ENCODE measurements at regions not wholly inside any gene's neighbourhood (a gene's known extent, or its start where the extent isn't known, plus 50 kb on each side); places are given as distances from the start of the nearest gene placed in this dataset.

DNA sequence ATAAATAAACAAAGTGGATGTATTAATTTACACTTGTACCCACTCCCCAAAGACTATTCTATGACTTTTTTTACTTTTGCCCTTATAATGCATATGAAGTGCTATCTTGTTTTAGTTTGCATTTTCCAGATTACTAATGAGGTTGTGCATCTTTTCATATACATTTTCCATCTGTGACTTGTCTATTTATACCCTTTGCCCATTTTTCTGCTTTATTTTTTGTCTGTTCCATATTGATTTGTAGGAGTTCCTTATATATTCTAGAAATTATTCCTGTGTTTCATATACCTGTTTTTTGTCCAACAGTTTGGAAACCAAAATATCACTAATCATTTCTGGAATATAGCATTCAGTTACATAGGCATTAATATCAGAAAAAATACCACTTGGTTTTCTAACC, 54.0 kb upstream of the SLC30A5 start:
- TF ChIP-seq TAF1 (IDR thresholded peaks at IDR 0.05; ENCODE audit: borderline replicate concordance, insufficient read depth, low read length) (no peak), FOXP2 (optimal IDR thresholded peaks at IDR 0.05; ENCODE audit: borderline replicate concordance, extremely low read depth, extremely low read length, insufficient read depth) (no peak), SIN3A (IDR thresholded peaks at IDR 0.05; ENCODE audit: borderline replicate concordance, insufficient read depth, low read length) (no peak), POLR2AphosphoS5 (IDR thresholded peaks at IDR 0.05; ENCODE audit: low read depth, low read length) (no peak)
- TF ChIP-seq, protein P1, sequence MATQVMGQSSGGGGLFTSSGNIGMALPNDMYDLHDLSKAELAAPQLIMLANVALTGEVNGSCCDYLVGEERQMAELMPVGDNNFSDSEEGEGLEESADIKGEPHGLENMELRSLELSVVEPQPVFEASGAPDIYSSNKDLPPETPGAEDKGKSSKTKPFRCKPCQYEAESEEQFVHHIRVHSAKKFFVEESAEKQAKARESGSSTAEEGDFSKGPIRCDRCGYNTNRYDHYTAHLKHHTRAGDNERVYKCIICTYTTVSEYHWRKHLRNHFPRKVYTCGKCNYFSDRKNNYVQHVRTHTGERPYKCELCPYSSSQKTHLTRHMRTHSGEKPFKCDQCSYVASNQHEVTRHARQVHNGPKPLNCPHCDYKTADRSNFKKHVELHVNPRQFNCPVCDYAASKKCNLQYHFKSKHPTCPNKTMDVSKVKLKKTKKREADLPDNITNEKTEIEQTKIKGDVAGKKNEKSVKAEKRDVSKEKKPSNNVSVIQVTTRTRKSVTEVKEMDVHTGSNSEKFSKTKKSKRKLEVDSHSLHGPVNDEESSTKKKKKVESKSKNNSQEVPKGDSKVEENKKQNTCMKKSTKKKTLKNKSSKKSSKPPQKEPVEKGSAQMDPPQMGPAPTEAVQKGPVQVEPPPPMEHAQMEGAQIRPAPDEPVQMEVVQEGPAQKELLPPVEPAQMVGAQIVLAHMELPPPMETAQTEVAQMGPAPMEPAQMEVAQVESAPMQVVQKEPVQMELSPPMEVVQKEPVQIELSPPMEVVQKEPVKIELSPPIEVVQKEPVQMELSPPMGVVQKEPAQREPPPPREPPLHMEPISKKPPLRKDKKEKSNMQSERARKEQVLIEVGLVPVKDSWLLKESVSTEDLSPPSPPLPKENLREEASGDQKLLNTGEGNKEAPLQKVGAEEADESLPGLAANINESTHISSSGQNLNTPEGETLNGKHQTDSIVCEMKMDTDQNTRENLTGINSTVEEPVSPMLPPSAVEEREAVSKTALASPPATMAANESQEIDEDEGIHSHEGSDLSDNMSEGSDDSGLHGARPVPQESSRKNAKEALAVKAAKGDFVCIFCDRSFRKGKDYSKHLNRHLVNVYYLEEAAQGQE (IDR thresholded peaks at IDR 0.05; ENCODE audit: insufficient read depth in 1 of 2, low read depth in 2 of 2, low read length in 2 of 2): no peak

- TF ChIP-seq SIN3A (IDR thresholded peaks at IDR 0.05; ENCODE audit: borderline replicate concordance, insufficient read depth, low read length): no peak
- TF ChIP-seq TAF1 (IDR thresholded peaks at IDR 0.05; ENCODE audit: borderline replicate concordance, insufficient read depth, low read length): no peak
- TF ChIP-seq, protein P1 (IDR thresholded peaks at IDR 0.05; ENCODE audit: insufficient read depth in 1 of 2, low read depth in 2 of 2, low read length in 2 of 2): no peak
Observed at GRCh38 chr5:69042500-69042899, 51.3 kb upstream of the SLC30A5 start.

- TF ChIP-seq TAF1 (IDR thresholded peaks at IDR 0.05; ENCODE audit: borderline replicate concordance, insufficient read depth, low read length) (no peak), POLR2AphosphoS5 (IDR thresholded peaks at IDR 0.05; ENCODE audit: low read depth, low read length) (no peak), SIN3A (IDR thresholded peaks at IDR 0.05; ENCODE audit: borderline replicate concordance, insufficient read depth, low read length) (no peak), FOXP2 (optimal IDR thresholded peaks at IDR 0.05; ENCODE audit: borderline replicate concordance, extremely low read depth, extremely low read length, insufficient read depth) (no peak)
- TF ChIP-seq, protein P1 (IDR thresholded peaks at IDR 0.05; ENCODE audit: insufficient read depth in 1 of 2, low read depth in 2 of 2, low read length in 2 of 2): no peak
Observed at GRCh38 chr5:69042915-69043654, 50.7 kb upstream of the SLC30A5 start.

- TF ChIP-seq TAF1 (IDR thresholded peaks at IDR 0.05; ENCODE audit: borderline replicate concordance, insufficient read depth, low read length) (no peak), POLR2AphosphoS5 (IDR thresholded peaks at IDR 0.05; ENCODE audit: low read depth, low read length) (no peak), FOXP2 (optimal IDR thresholded peaks at IDR 0.05; ENCODE audit: borderline replicate concordance, extremely low read depth, extremely low read length, insufficient read depth) (no peak), SIN3A (IDR thresholded peaks at IDR 0.05; ENCODE audit: borderline replicate concordance, insufficient read depth, low read length) (no peak)
- TF ChIP-seq, protein P1 (IDR thresholded peaks at IDR 0.05; ENCODE audit: insufficient read depth in 1 of 2, low read depth in 2 of 2, low read length in 2 of 2): no peak
Observed at GRCh38 chr5:69043655-69043996, 50.2 kb upstream of the SLC30A5 start.

Data from PFSK-1 (cell line).